Liver (tissue), 8 donors: ENCODE measurements at regions not wholly inside any gene's neighbourhood (a gene's known extent, or its start where the extent isn't known, plus 50 kb on each side); places are given as distances from the start of the nearest gene placed in this dataset.

Experiments used
- DNase-seq: peaks from one replicate; pipeline ENCODE4 v3.0.0-alpha.2; 2017; ENCODE audit warnings: low spot score
- H3K27ac ChIP-seq, 2 donors: one replicate each; pipeline ENCODE4 v1.7.0; 2013; ENCODE audit warnings: inconsistent platforms in 2 of 2, low read length in 2 of 2, control low read depth in 1 of 2, low read depth in 1 of 2, mild to moderate bottlenecking in 1 of 2
- H3K27me3 ChIP-seq, 4 donors: one replicate each; pipeline versions ENCODE4 v1.6.1 to v1.7.0; 2013; ENCODE audit warnings: low read length in 3 of 4, inconsistent platforms in 1 of 4, mild to moderate bottlenecking in 1 of 4, moderate library complexity in 1 of 4; ENCODE audit not compliant: control insufficient read depth in 4 of 4, insufficient read depth in 4 of 4
- H3K36me3 ChIP-seq, 4 donors: one replicate each; pipeline versions ENCODE4 v1.6.1 to v1.7.0; 2013; ENCODE audit warnings: low read length in 3 of 4, mild to moderate bottlenecking in 3 of 4, low read depth in 1 of 4, moderate library complexity in 1 of 4; ENCODE audit not compliant: control insufficient read depth in 4 of 4, insufficient read depth in 3 of 4
- H3K4me1 ChIP-seq, 4 donors: one replicate each; pipeline versions ENCODE4 v1.6.1 to v1.7.0; 2013; ENCODE audit warnings: low read length in 3 of 4, mild to moderate bottlenecking in 3 of 4, moderate library complexity in 1 of 4; ENCODE audit not compliant: control insufficient read depth in 4 of 4, insufficient read depth in 4 of 4
- H3K4me3 ChIP-seq, 3 donors: one replicate each; pipeline versions ENCODE4 v1.6.1 to v1.7.0; 2013; ENCODE audit warnings: low read length in 3 of 3, control low read depth in 1 of 3, low read depth in 1 of 3, mild to moderate bottlenecking in 1 of 3
- H3K9ac ChIP-seq, 2 donors: one replicate each; pipeline ENCODE4 v1.7.0; 2013; ENCODE audit warnings: low read length in 2 of 2, mild to moderate bottlenecking in 2 of 2, moderate library complexity in 2 of 2, control low read depth in 1 of 2, low read depth in 1 of 2
- H3K9me3 ChIP-seq, 4 donors: one replicate each; pipeline versions ENCODE4 v1.6.1 to v1.7.0; 2013; ENCODE audit warnings: low read length in 3 of 4; ENCODE audit not compliant: control insufficient read depth in 4 of 4
- CTCF ChIP-seq: fragments of 150-350 bp; IDR thresholded peaks from 2 replicates; pipeline ENCODE4 v1.5.1; 2017; ENCODE audit warnings: improper control_type of control experiment, low read depth, low read length; ENCODE audit not compliant: missing input control
- EGR1 ChIP-seq, 2 donors: IDR thresholded peaks; 2 replicates each; pipeline ENCODE4 v1.6.1; 2016 to 2018; ENCODE audit warnings: antibody characterized with exemption in 2 of 2, low read depth in 2 of 2
- FOXA1 ChIP-seq: IDR thresholded peaks from 2 replicates; pipeline ENCODE4 v1.6.1; 2016; ENCODE audit warnings: antibody characterized with exemption
- FOXA2 ChIP-seq: IDR thresholded peaks from 2 replicates; pipeline ENCODE4 v1.6.1; 2016; ENCODE audit warnings: antibody characterized with exemption
- GABPA ChIP-seq, 2 donors: IDR thresholded peaks in 1 of 2; conservative IDR thresholded peaks in 1 of 2; 2 replicates each; pipeline ENCODE4 v1.6.1; 2016; ENCODE audit warnings: antibody characterized with exemption in 2 of 2, mild to moderate bottlenecking in 1 of 2, moderate library complexity in 1 of 2
- HNF4A ChIP-seq, 2 donors: conservative IDR thresholded peaks; 2 replicates each; pipeline ENCODE4 v1.6.1; 2016; ENCODE audit warnings: antibody characterized with exemption in 2 of 2, mild to moderate bottlenecking in 2 of 2
- HNF4G ChIP-seq: IDR thresholded peaks from 2 replicates; pipeline ENCODE4 v1.6.1; 2016; ENCODE audit warnings: antibody characterized with exemption
- JUND ChIP-seq, 2 donors: IDR thresholded peaks; 2 replicates each; pipeline ENCODE4 v1.6.1; 2016; ENCODE audit warnings: antibody characterized with exemption in 2 of 2
- MAX ChIP-seq: IDR thresholded peaks from 2 replicates; pipeline ENCODE4 v1.6.1; 2016; ENCODE audit warnings: antibody characterized with exemption
- NR2F2 ChIP-seq: IDR thresholded peaks from 2 replicates; pipeline ENCODE4 v1.6.1; 2016; ENCODE audit warnings: antibody characterized with exemption
- RAD21 ChIP-seq, 2 donors: IDR thresholded peaks; 2 replicates each; pipeline ENCODE4 v1.6.1; 2016; ENCODE audit warnings: antibody characterized with exemption in 2 of 2, mild to moderate bottlenecking in 2 of 2
- REST ChIP-seq: IDR thresholded peaks from 2 replicates; pipeline ENCODE4 v1.6.1; 2016; ENCODE audit warnings: antibody characterized with exemption, mild to moderate bottlenecking
- RXRA ChIP-seq, 2 donors: IDR thresholded peaks; 2 replicates each; pipeline ENCODE4 v1.6.1; 2017 to 2018; ENCODE audit warnings: antibody characterized with exemption in 2 of 2, mild to moderate bottlenecking in 1 of 2
- SP1 ChIP-seq: IDR thresholded peaks from 2 replicates; pipeline ENCODE4 v1.6.1; 2018; ENCODE audit warnings: antibody characterized with exemption, mild to moderate bottlenecking
- TAF1 ChIP-seq: conservative IDR thresholded peaks from 2 replicates; pipeline ENCODE4 v1.6.1; 2016; ENCODE audit warnings: antibody characterized with exemption, mild to moderate bottlenecking
- YY1 ChIP-seq: IDR thresholded peaks from 2 replicates; pipeline ENCODE4 v1.6.1; 2016; ENCODE audit warnings: antibody characterized with exemption, mild to moderate bottlenecking
- WGBS: extraction: QIAGEN DNeasy Blood & Tissue Kit; methylation state at CpG from one replicate; pipeline ENCODE4 v1.1.7; 2013; 5-methylcytosine and 5-hydroxymethylcytosine counted together
- TF ChIP-seq, protein P1 (sequence below): IDR thresholded peaks from 2 replicates; pipeline ENCODE4 v1.6.1; 2016; ENCODE audit warnings: antibody characterized with exemption
- TF ChIP-seq, protein P2 (sequence below): IDR thresholded peaks from 2 replicates; pipeline ENCODE4 v1.6.1; 2016; ENCODE audit warnings: antibody characterized with exemption
- donor health status: healthy.
- donor health status: healthy.
- donor health status: healthy.
- donor health status: healthy.
- donor health status: healthy.

DNA sequence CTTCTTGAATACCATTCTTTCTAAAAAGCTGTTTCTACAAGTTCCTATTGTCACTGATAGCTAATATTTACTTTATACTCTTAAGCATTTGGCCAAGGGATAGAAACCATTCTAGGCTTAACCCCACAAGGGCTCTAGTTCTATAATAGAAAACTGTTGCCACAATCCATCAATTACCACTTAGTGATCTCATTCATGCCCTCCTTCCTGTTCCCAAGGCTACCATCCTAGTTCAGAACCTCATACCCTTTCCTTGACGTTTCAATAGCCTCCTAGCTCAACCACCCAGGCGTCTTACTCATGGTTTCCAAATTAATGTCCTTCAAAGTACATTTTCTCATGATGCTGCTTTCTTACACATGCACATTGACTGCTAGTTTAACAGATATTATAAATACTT is 493.5 kb downstream of the NAV3 start:
- H3K27me3 ChIP-seq: no peaks in the 10 kb centered on the region
- no peaks in the 10 kb centered on the region for H3K9me3 ChIP-seq
- no peak overlapping the region for H3K9ac ChIP-seq
- WGBS: 60% methylated on average over 2 of the region's 2 CpGs
- no peaks in the 10 kb centered on the region for H3K36me3 ChIP-seq
- no peak overlapping the region for H3K27ac ChIP-seq
- no peak for DNase-seq
- no peaks in the 10 kb centered on the region for H3K4me1 ChIP-seq
- no peak overlapping the region for H3K4me3 ChIP-seq
- TF ChIP-seq RXRA (IDR thresholded peaks at IDR 0.05): no peak
- TF ChIP-seq, protein P1, sequence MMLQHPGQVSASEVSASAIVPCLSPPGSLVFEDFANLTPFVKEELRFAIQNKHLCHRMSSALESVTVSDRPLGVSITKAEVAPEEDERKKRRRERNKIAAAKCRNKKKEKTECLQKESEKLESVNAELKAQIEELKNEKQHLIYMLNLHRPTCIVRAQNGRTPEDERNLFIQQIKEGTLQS: no peak

DNA sequence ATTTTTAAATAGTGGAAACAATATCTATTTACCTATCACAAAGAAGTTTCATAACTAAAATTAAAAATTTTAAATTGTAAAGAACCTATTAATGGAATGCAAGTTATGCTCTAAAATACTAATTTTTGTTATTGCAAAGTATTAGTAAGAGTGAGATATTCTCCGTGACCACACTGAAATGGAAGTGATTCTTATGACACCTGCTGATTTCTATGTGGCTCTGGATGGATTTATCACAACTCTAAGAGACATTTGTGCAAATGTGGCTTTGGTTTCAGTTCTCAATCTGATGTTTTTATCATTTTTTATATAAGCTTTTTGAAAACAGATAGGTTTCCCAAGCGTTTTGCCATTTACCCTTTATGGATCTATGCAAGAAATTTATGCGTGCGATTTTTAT is 497.8 kb downstream of the NAV3 start:
- H3K27me3 ChIP-seq: no peaks in the 10 kb centered on the region
- H3K4me1 ChIP-seq: no peaks in the 10 kb centered on the region
- TF ChIP-seq SP1: no peak
- no peak for TF ChIP-seq FOXA1
- no peak for TF ChIP-seq RXRA (IDR thresholded peaks at IDR 0.05)
- no peak for TF ChIP-seq MAX
- TF ChIP-seq GABPA (IDR thresholded peaks at IDR 0.05 in 1 of 2, conservative IDR thresholded peaks at IDR 0.05 in 1 of 2): no peak
- TF ChIP-seq FOXA2: no peak
- TF ChIP-seq, protein P1: no peak
- TF ChIP-seq HNF4A (conservative IDR thresholded peaks at IDR 0.05): no peak
- TF ChIP-seq REST: no peak
- TF ChIP-seq, protein P2, sequence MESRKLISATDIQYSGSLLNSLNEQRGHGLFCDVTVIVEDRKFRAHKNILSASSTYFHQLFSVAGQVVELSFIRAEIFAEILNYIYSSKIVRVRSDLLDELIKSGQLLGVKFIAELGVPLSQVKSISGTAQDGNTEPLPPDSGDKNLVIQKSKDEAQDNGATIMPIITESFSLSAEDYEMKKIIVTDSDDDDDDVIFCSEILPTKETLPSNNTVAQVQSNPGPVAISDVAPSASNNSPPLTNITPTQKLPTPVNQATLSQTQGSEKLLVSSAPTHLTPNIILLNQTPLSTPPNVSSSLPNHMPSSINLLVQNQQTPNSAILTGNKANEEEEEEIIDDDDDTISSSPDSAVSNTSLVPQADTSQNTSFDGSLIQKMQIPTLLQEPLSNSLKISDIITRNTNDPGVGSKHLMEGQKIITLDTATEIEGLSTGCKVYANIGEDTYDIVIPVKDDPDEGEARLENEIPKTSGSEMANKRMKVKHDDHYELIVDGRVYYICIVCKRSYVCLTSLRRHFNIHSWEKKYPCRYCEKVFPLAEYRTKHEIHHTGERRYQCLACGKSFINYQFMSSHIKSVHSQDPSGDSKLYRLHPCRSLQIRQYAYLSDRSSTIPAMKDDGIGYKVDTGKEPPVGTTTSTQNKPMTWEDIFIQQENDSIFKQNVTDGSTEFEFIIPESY: no peak
- no peak for TF ChIP-seq TAF1
- TF ChIP-seq CTCF: no peak
- no peak for TF ChIP-seq RAD21 (IDR thresholded peaks at IDR 0.05)
- TF ChIP-seq EGR1 (IDR thresholded peaks at IDR 0.05; ENCODE audit: low read depth in 2 of 2): no peak
- TF ChIP-seq NR2F2: no peak
- no peak for TF ChIP-seq YY1
- TF ChIP-seq HNF4G: no peak
- no peak for TF ChIP-seq JUND (IDR thresholded peaks at IDR 0.05)
- no peak for DNase-seq
- H3K27ac ChIP-seq: no peak overlapping the region
- 90% methylated on average over 4 of the region's 4 CpGs for whole genome bisulfite sequencing
- H3K4me3 ChIP-seq: no peak overlapping the region
- H3K9me3 ChIP-seq: no peaks in the 10 kb centered on the region
- H3K9ac ChIP-seq: no peak overlapping the region
- H3K36me3 ChIP-seq: no peaks in the 10 kb centered on the region
